B cell (primary cell): ENCODE measurements at regions not wholly inside any gene's neighbourhood (a gene's known extent, or its start where the extent isn't known, plus 50 kb on each side); places are given as distances from the start of the nearest gene placed in this dataset.

ENCODE experiments used
- ATAC-seq: fragments of 200-7000 bp; cut with Tn5 transposase; one replicate; pipeline ENCODE4 v1.10.0; 2021; ENCODE audit warnings: low read depth, mild to moderate bottlenecking, moderate number of reproducible peaks, moderate library complexity
- CTCF ChIA-PET: fragments of 350-600 bp; sonication (Branson Sonifier 250); formaldehyde crosslinking; loops from one replicate; lab custom pipeline; 2021; ENCODE audit warnings: antibody characterized with exemption, inconsistent platforms; lab: Charles Lee
- POLR2A ChIA-PET: fragments of 350-600 bp; sonication (Branson Sonifier 250); formaldehyde crosslinking; loops from one replicate; lab custom pipeline; 2021; ENCODE audit warnings: antibody characterized with exemption; lab: Charles Lee
- DNase-seq: peaks from one replicate; pipeline ENCODE4 v3.0.0; 2013
- H2AFZ ChIP-seq: 2 replicates; pipeline ENCODE4 v1.6.1; 2012; ENCODE audit warnings: mild to moderate bottlenecking, low read depth, low read length; ENCODE audit not compliant: insufficient read depth, poor library complexity, severe bottlenecking
- H3K27ac ChIP-seq, 2 donors: 1 replicate in 1 of 2; 2 replicates in 1 of 2; pipeline ENCODE4 v1.5.1; 2012 to 2013; ENCODE audit warnings: low read length in 2 of 2, mild to moderate bottlenecking in 2 of 2, moderate library complexity in 1 of 2
- H3K27me3 ChIP-seq, 4 experiments: fragments of 200-600 bp in 1 of 4; sonication (generic) in 1 of 4; replicated peaks in 1 of 4; 1 replicate in 2 of 4; 2 replicates in 2 of 4; pipeline versions ENCODE4 v1.6.1 to v1.7.0; 2013 to 2016; ENCODE audit warnings: low read length in 3 of 4, mild to moderate bottlenecking in 2 of 4, mixed read lengths in 1 of 4, moderate library complexity in 1 of 4; ENCODE audit not compliant: insufficient read depth in 4 of 4, control insufficient read depth in 3 of 4; ENCODE audit errors: control extremely low read depth in 1 of 4
- H3K36me3 ChIP-seq, 2 experiments: replicated peaks in 1 of 2; 1 replicate in 1 of 2; 2 replicates in 1 of 2; pipeline versions ENCODE4 v1.6.1 to v1.7.1; 2013; ENCODE audit warnings: low read length in 1 of 2; ENCODE audit not compliant: insufficient read depth in 2 of 2, control insufficient read depth in 1 of 2; ENCODE audit errors: control extremely low read depth in 1 of 2, extremely low read depth in 1 of 2
- H3K4me1 ChIP-seq, 2 donors: fragments of 200-600 bp in 1 of 2; sonication (generic) in 1 of 2; 1 replicate in 1 of 2; 2 replicates in 1 of 2; pipeline versions ENCODE4 v1.5.1 to v1.6.1; 2013 to 2017; ENCODE audit warnings: low read length in 2 of 2; ENCODE audit not compliant: control insufficient read depth in 2 of 2, insufficient read depth in 2 of 2
- H3K4me2 ChIP-seq: replicated peaks from 2 replicates; pipeline ENCODE3; 2012; ENCODE audit warnings: mild to moderate bottlenecking, low read depth, low read length; ENCODE audit not compliant: poor library complexity, severe bottlenecking
- H3K4me3 ChIP-seq, 5 experiments: fragments of 200-600 bp in 1 of 5; sonication (generic) in 1 of 5; 1 replicate in 3 of 5; 2 replicates in 2 of 5; pipeline versions ENCODE4 v1.5.1 to v1.7.0; 2011 to 2016; ENCODE audit warnings: low read length in 4 of 5, mild to moderate bottlenecking in 4 of 5, low read depth in 2 of 5, control low read depth in 1 of 5, moderate library complexity in 1 of 5; ENCODE audit not compliant: insufficient read depth in 1 of 5; ENCODE audit errors: control extremely low read depth in 1 of 5, extremely low read depth in 1 of 5
- H3K79me2 ChIP-seq: fragments of 200-600 bp; sonication (generic); one replicate; pipeline ENCODE4 v1.6.0; 2016; ENCODE audit warnings: low read length; ENCODE audit not compliant: control insufficient read depth, insufficient read depth
- H3K9ac ChIP-seq: fragments of 200-600 bp; sonication (generic); 2 replicates; pipeline ENCODE4 v1.6.1; 2017; ENCODE audit warnings: mild to moderate bottlenecking, low read length, moderate library complexity
- H3K9me3 ChIP-seq, 3 donors: one replicate each; pipeline versions ENCODE4 v1.6.1 to v1.7.1; 2013; ENCODE audit warnings: low read length in 2 of 3; ENCODE audit not compliant: control insufficient read depth in 2 of 3, insufficient read depth in 1 of 3; ENCODE audit errors: control extremely low read depth in 1 of 3
- H4K20me1 ChIP-seq: 2 replicates; pipeline ENCODE4 v1.6.0; 2012; ENCODE audit warnings: mild to moderate bottlenecking, low read length; ENCODE audit not compliant: insufficient read depth, control insufficient read depth, poor library complexity, severe bottlenecking
- H3K27ac Mint-ChIP-seq: one replicate; pipeline ENCODE4 v1.8.0; 2021; ENCODE audit warnings: mixed read lengths
- H3K27me3 Mint-ChIP-seq: one replicate; pipeline ENCODE4 v1.8.0; 2021; ENCODE audit warnings: mixed read lengths
- H3K4me1 Mint-ChIP-seq: one replicate; pipeline ENCODE4 v1.8.0; 2021; ENCODE audit warnings: mixed read lengths
- H3K4me3 Mint-ChIP-seq: one replicate; pipeline ENCODE4 v1.8.0; 2021; ENCODE audit warnings: mixed read lengths
- H3K9me3 Mint-ChIP-seq: one replicate; pipeline ENCODE4 v1.8.0; 2022; ENCODE audit warnings: mixed read lengths; ENCODE audit not compliant: insufficient read depth
- CTCF ChIP-seq: fragments of 200-600 bp; IDR thresholded peaks from one replicate; pipeline ENCODE4 v1.8.0; 2022; ENCODE audit warnings: antibody characterized with exemption, mild to moderate bottlenecking
- EZH2 ChIP-seq: IDR thresholded peaks from 2 replicates; pipeline ENCODE4 v1.6.1; 2012; ENCODE audit warnings: borderline replicate concordance, low read depth, mild to moderate bottlenecking, moderate library complexity, low read length; ENCODE audit not compliant: insufficient read depth, poor library complexity, severe bottlenecking
- WGBS: methylation state at CpG from one replicate; pipeline ENCODE4 v1.1.5; 2013; ENCODE audit warnings: missing lambda C conversion rate; ENCODE audit not compliant: insufficient coverage; 5-methylcytosine and 5-hydroxymethylcytosine counted together
- intact Hi-C: fragments of 100-400 bp; cut with micrococcal nuclease; formaldehyde crosslinking; loops from one replicate; pipeline ENCODE4 v1.10.0; 2022

GRCh38 chr4:32374206-32374605 lies 1654.0 kb downstream of the PCDH7 start:
- no peak overlapping the region for H3K27ac ChIP-seq
- DNase-seq: no peak
- no peaks in the 10 kb centered on the region for H3K79me2 ChIP-seq
- WGBS: 95% methylated on average over 2 of the region's 2 CpGs
- H4K20me1 ChIP-seq: no peaks in the 10 kb centered on the region
- no peak overlapping the region for H3K27ac Mint-ChIP-seq
- CTCF ChIA-PET: no interaction called here
- TF ChIP-seq EZH2 (no peak), CTCF (no peak)
- no peaks in the 10 kb centered on the region for H3K4me1 ChIP-seq
- H3K4me1 Mint-ChIP-seq: no peaks in the 10 kb centered on the region
- intact Hi-C loops: no loop called here
- H3K4me3 ChIP-seq: no peak overlapping the region
- no peak overlapping the region for H3K9ac ChIP-seq
- no peaks in the 10 kb centered on the region for H3K27me3 Mint-ChIP-seq
- no peak overlapping the region for H3K4me2 ChIP-seq
- no peak overlapping the region for H2AFZ ChIP-seq
- no peak for ATAC-seq
- no peak overlapping the region for H3K4me3 Mint-ChIP-seq
- POLR2A ChIA-PET: no interaction called here
- H3K9me3 ChIP-seq: peaks cover 0 to 1% (median 0%) of the 10 kb centered on the region in 3 donors
- H3K27me3 ChIP-seq: no peaks in the 10 kb centered on the region
- H3K9me3 Mint-ChIP-seq: no peaks in the 10 kb centered on the region
- no peaks in the 10 kb centered on the region for H3K36me3 ChIP-seq

- Histone ChIP-seq H3K4me3 (no peak overlapping the region), H3K4me1 (no peaks in the 10 kb centered on the region), H3K27ac (no peak overlapping the region), H3K27me3 (no peaks in the 10 kb centered on the region), H3K9me3 (no peaks in the 10 kb centered on the region), H3K4me2 (no peak overlapping the region), H3K9ac (no peak overlapping the region), H3K36me3 (no peaks in the 10 kb centered on the region), H4K20me1 (no peaks in the 10 kb centered on the region), H2AFZ (no peak overlapping the region), H3K79me2 (no peaks in the 10 kb centered on the region)
- DNase-seq (no peak), ATAC-seq (no peak)
- Mint-ChIP-seq H3K9me3 (no peaks in the 10 kb centered on the region), H3K4me3 (no peak overlapping the region), H3K27me3 (no peaks in the 10 kb centered on the region), H3K4me1 (no peaks in the 10 kb centered on the region), H3K27ac (no peak overlapping the region)
- intact Hi-C loops: no loop called here
- no peak for TF ChIP-seq CTCF
- TF ChIP-seq EZH2: no peak
- WGBS: no CpG with 5 or more reads among the region's 3 CpGs
- ChIA-PET POLR2A (no interaction called here), CTCF (no interaction called here)
Observed at GRCh38 chr4:32393806-32394205, 1673.6 kb downstream of the PCDH7 start.
